Activated CD8-positive, alpha-beta T cell treated with anti-CD3 and anti-CD28 coated beads for 36 hours (primary cell): ENCODE measurements at regions not wholly inside any gene's neighbourhood (a gene's known extent, or its start where the extent isn't known, plus 50 kb on each side); places are given as distances from the start of the nearest gene placed in this dataset.

Source experiments
- ATAC-seq: fragments of 200-7000 bp; cut with Tn5 transposase; one replicate; pipeline ENCODE4 v1.10.0; 2021; ENCODE audit warnings: mild to moderate bottlenecking, moderate library complexity
- CTCF ChIA-PET: fragments of 350-600 bp; sonication (Branson Sonifier 250); formaldehyde crosslinking; loops from one replicate; lab custom pipeline; 2021; ENCODE audit warnings: antibody characterized with exemption; lab: Charles Lee
- POLR2A ChIA-PET: fragments of 350-600 bp; sonication (Branson Sonifier 250); formaldehyde crosslinking; loops from one replicate; lab custom pipeline; 2021; ENCODE audit warnings: antibody characterized with exemption; lab: Charles Lee
- DNase-seq: peaks from one replicate; pipeline ENCODE4 v3.0.0-alpha.2; 2020
- H3K27ac Mint-ChIP-seq: one replicate; pipeline ENCODE4 v1.8.0; 2021; ENCODE audit warnings: mild to moderate bottlenecking, mixed read lengths
- H3K27me3 Mint-ChIP-seq: one replicate; pipeline ENCODE4 v1.8.0; 2021; ENCODE audit warnings: mixed read lengths
- H3K36me3 Mint-ChIP-seq: one replicate; pipeline ENCODE4 v1.8.0; 2021; ENCODE audit warnings: low read depth, mixed read lengths
- H3K4me1 Mint-ChIP-seq: one replicate; pipeline ENCODE4 v1.8.0; 2021; ENCODE audit warnings: low read depth, mixed read lengths
- H3K4me3 Mint-ChIP-seq: one replicate; pipeline ENCODE4 v1.8.0; 2021; ENCODE audit warnings: mild to moderate bottlenecking, moderate library complexity, mixed read lengths
- H3K9me3 Mint-ChIP-seq: one replicate; pipeline ENCODE4 v1.8.0; 2021; ENCODE audit warnings: mixed read lengths
- CTCF ChIP-seq: fragments of 200-600 bp; IDR thresholded peaks from one replicate; pipeline ENCODE4 v1.8.0; 2022; ENCODE audit warnings: antibody characterized with exemption, mild to moderate bottlenecking
- intact Hi-C: fragments of 100-400 bp; cut with micrococcal nuclease; formaldehyde crosslinking; loops from one replicate; pipeline ENCODE4 v1.10.0; 2022

- no peaks in the 10 kb centered on the region for H3K36me3 Mint-ChIP-seq
- intact Hi-C loops, result no loop called here
- no peaks in the 10 kb centered on the region for H3K4me1 Mint-ChIP-seq
- H3K9me3 Mint-ChIP-seq, result no peaks in the 10 kb centered on the region
- ChIA-PET POLR2A (interaction anchor here (0.9 kb wide), 1 partner anchor 59 kb away, joined by 3 read pairs; no protein-coding TSS in a partner anchor), CTCF (interaction anchor here (0.9 to 1.4 kb wide), 3 partner anchors 27 to 28 kb away, joined by 3 to 4 read pairs (median 3); no protein-coding TSS in a partner anchor)
- no peak overlapping the region for H3K27ac Mint-ChIP-seq
- ATAC-seq (no peak), DNase-seq (no peak)
- no peak overlapping the region for H3K4me3 Mint-ChIP-seq
- TF ChIP-seq CTCF, result no peak
- H3K27me3 Mint-ChIP-seq, result peaks cover 15% of the 10 kb centered on the region
Observed at GRCh38 chr12:30874455-30875321, 51.9 kb upstream of the TSPAN11 start.

GRCh38 chr12:30870491-30871265 is 55.9 kb upstream of the TSPAN11 start:
- H3K4me1 Mint-ChIP-seq, result no peaks in the 10 kb centered on the region
- POLR2A ChIA-PET, result no interaction called here
- no peak for ATAC-seq
- H3K27me3 Mint-ChIP-seq, result peaks cover 11% of the 10 kb centered on the region
- H3K4me3 Mint-ChIP-seq, result no peak overlapping the region
- no peak overlapping the region for H3K27ac Mint-ChIP-seq
- H3K36me3 Mint-ChIP-seq, result no peaks in the 10 kb centered on the region
- TF ChIP-seq CTCF, result no peak
- H3K9me3 Mint-ChIP-seq, result peaks cover 3% of the 10 kb centered on the region
- intact Hi-C loops, result no loop called here
- DNase-seq, result no peak
- CTCF ChIA-PET, result no interaction called here

- ATAC-seq, result no peak
- intact Hi-C loops, result no loop called here
- H3K4me1 Mint-ChIP-seq, result no peaks in the 10 kb centered on the region
- peaks cover 17% of the 10 kb centered on the region for H3K27me3 Mint-ChIP-seq
- H3K9me3 Mint-ChIP-seq, result peaks cover 3% of the 10 kb centered on the region
- DNase-seq, result no peak
- CTCF ChIA-PET, result no interaction called here
- H3K4me3 Mint-ChIP-seq, result no peak overlapping the region
- H3K36me3 Mint-ChIP-seq, result no peaks in the 10 kb centered on the region
- H3K27ac Mint-ChIP-seq, result no peak overlapping the region
- POLR2A ChIA-PET, result no interaction called here
- TF ChIP-seq CTCF, result no peak
Observed at GRCh38 chr12:30867415-30867814, 59.1 kb upstream of the TSPAN11 start.

- POLR2A ChIA-PET, result no interaction called here
- no peak overlapping the region for H3K27ac Mint-ChIP-seq
- CTCF ChIA-PET, result no interaction called here
Observed at GRCh38 chr12:30866256-30866655, 60.3 kb upstream of the TSPAN11 start.

More at GRCh38 chr12:30866256-30866655, 60.3 kb upstream of the TSPAN11 start:
- H3K9me3 Mint-ChIP-seq, result peaks cover 3% of the 10 kb centered on the region
- no peak overlapping the region for H3K4me3 Mint-ChIP-seq
- no peak for TF ChIP-seq CTCF
- intact Hi-C loops, result no loop called here
- peaks cover 17% of the 10 kb centered on the region for H3K27me3 Mint-ChIP-seq
- DNase-seq (no peak), ATAC-seq (no peak)
- H3K4me1 Mint-ChIP-seq, result no peaks in the 10 kb centered on the region
- no peaks in the 10 kb centered on the region for H3K36me3 Mint-ChIP-seq
